GM21737 (cell line): ENCODE measurements at regions not wholly inside any gene's neighbourhood (a gene's known extent, or its start where the extent isn't known, plus 50 kb on each side); places are given as distances from the start of the nearest gene placed in this dataset.

Experiments
- ATAC-seq: cut with Tn5 transposase; IDR thresholded peaks from one replicate; pipeline ENCODE4 v1.9.1; 2021; ENCODE audit warnings: mild to moderate bottlenecking, moderate library complexity; ENCODE audit not compliant: unreplicated experiment

- ATAC-seq = no peak
Observed at GRCh38 chr6:23277521-23278179, 708.3 kb downstream of the HDGFL1 start.

- no peak for ATAC-seq
Observed at GRCh38 chr6:23278180-23278532, 708.8 kb downstream of the HDGFL1 start.

GRCh38 chr6:23280437-23280836, 711.1 kb downstream of the HDGFL1 start:
- no peak for ATAC-seq

GRCh38 chr6:23282252-23283021, 713.1 kb downstream of the HDGFL1 start:
- ATAC-seq = no peak

GRCh38 chr6:23293653-23294052, 724.3 kb downstream of the HDGFL1 start:
- no peak for ATAC-seq

- ATAC-seq = no peak
Observed at GRCh38 chr6:23301556-23301955, 732.2 kb downstream of the HDGFL1 start.

DNA sequence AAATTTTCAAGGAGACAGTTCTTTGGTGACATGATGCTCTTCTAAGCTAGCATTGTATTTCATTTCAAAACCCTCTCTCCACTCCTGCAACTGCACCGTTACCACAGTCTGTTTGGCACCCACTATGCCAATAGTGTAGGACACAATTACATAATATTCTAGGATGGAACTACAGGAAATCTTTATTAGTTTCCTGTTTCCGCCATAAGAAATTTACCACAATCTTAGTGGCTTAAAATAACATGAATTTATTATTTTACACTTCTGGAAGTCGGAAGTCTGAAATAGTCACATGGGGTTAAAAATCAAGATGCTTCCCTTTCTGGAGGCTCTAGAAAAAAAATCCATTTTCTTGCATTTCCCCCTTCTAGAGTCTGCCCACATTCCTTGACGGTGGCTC, 733.1 kb downstream of the HDGFL1 start:
- no peak for ATAC-seq

GRCh38 chr6:23305325-23305943, 736.1 kb downstream of the HDGFL1 start:
- no peak for ATAC-seq

DNA sequence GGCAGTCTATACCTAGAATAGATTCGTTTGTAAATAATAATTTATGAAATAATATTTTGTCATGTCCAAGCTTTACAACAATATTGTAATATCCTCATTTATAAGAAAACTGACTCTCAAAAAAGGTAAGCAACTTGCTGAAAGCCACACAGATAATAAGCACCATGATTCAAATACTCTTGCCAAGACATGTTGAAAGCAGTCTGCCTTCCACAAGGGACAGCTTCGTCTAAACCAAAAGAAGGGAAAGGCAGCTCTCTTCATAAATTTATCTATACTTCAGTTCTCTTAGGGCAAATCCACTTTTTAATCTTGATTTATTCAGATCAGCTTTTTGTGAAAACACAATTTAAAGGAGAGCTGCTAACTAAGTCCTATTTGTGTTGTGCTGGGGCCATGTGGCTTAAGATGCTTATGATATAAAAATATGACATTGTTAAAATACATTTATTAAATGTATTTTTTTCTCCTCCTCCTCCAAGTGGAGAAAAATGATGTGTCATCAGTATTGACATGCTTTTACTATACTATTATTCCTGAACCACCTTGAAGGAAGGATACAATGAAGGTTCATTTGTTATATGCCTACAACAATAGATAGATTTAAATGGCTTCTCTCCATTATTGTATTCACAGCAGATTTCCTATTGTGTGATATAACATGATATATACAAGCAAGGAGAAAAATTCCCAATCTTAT, 737.0 kb downstream of the HDGFL1 start:
- no peak for ATAC-seq

DNA sequence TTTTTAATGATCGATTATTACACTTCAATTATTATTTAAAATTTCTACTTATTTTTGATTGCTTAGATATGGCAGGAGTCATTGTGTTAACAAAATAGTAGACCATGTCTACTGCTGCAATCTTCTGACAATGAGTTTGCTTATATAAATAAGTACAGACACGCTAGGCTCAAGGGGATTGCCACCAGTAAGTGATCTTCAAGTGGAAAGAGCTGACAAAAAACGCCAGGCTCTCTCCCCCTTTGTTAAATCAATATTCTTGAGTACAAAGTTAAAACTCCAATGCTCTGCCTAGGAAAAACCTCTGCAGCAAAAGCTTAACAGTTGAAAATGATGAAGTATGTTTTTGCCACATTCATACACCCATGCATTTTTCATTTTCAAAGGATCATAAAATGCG, 738.1 kb downstream of the HDGFL1 start:
- no peak for ATAC-seq

DNA sequence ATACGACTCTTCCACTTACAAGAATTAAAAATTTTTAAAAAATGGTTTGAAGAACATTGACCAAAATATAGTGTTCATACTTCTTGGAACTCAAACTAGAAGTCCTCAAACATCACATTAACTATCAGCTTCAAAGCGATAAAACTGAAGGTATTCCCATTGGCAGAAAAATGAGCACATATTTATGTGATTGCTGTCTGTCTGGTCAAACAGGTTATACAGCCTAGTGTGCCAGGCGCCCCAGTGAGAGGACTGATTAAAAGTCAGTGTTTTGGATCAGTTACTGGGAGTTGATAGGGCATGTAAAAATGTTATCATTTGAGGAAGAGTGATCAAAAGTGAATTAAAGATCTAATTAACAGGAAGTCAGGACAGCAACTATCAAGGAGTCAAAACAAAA, 738.8 kb downstream of the HDGFL1 start:
- ATAC-seq = no peak

- no peak for ATAC-seq
Observed at GRCh38 chr6:23311211-23311610, 741.8 kb downstream of the HDGFL1 start.

GRCh38 chr6:23316131-23316530, 746.8 kb downstream of the HDGFL1 start:
- no peak for ATAC-seq

GRCh38 chr6:23316931-23317330, 747.6 kb downstream of the HDGFL1 start:
- no peak for ATAC-seq

GRCh38 chr6:23319582-23319981, 750.2 kb downstream of the HDGFL1 start:
- ATAC-seq = no peak

DNA sequence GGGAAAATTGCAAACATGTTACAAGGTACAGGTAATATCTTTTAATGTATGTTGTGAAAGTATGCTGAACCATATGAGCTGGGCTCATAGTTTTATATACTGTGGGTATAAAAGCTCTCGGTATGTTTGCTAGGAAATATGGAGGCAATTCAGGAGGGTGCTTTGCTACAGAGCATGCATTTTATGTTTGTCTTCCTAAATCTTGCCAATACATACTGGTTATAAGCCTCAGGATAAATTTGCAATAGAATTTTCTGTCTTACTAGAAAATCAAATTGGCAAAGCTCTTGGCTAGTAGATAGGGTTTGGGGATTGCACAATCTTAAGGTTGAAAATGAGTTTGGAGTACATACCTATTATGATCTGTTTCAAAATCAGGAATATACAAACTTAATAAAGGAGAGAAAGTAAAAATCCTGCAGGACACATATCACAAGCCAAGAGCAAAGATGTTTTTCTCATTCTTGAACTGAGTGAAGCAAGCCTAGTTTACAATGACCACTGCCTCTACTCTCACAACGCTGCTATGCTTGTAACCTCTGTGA, 751.2 kb downstream of the HDGFL1 start:
- ATAC-seq = no peak

- ATAC-seq = no peak
Observed at GRCh38 chr6:23323897-23324296, 754.5 kb downstream of the HDGFL1 start.

DNA sequence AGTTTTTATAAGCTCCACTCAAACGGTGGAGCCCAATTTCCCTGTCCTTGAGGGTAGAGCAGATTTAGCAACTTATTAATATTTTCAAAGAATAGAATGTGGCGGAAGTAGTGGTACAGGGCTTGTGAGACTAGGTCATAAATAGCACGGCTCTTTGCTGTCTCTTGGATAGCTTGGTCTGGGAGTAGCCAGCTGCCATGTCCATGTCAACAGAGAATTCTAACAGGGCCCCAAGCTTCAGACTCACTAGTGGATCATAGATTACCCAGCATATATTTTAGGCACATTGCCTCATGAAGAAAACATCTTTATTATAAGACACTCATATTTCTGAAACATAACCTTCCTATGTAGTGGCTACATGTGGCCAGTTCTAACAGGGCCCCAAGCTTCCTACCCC, 755.7 kb downstream of the HDGFL1 start:
- ATAC-seq = no peak

GRCh38 chr6:23327621-23328020, 758.3 kb downstream of the HDGFL1 start:
- ATAC-seq = no peak

- no peak for ATAC-seq
Observed at GRCh38 chr6:23329086-23329485, 759.7 kb downstream of the HDGFL1 start.

DNA sequence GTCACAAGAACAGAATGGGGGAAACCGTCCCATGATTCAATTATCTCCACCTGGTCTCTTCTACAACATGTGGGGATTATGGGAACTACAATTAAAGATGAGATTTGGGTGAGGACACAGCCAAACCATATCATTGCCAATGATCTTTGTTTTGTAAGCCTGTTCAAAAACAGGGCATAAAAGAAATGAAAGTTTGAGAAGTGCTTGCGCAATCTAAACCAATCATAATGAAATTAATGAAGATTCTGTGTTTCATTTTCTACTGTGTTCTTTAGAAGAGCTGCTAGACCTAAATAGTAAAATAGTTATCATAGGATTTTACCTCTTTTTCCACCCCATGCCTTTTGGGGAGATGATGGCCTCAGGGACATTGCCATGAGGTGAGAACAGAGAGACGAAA, 761.3 kb downstream of the HDGFL1 start:
- ATAC-seq = no peak
